ENCODE measurements at regions not wholly inside any gene's neighbourhood (a gene's known extent, or its start where the extent isn't known, plus 50 kb on each side); places are given as distances from the start of the nearest gene placed in this dataset.
"Not testable (repeated sequence)": the region's sequence is repeated elsewhere in the genome, so short reads cannot be mapped to it uniquely, and the experiment has no call there.

DNA sequence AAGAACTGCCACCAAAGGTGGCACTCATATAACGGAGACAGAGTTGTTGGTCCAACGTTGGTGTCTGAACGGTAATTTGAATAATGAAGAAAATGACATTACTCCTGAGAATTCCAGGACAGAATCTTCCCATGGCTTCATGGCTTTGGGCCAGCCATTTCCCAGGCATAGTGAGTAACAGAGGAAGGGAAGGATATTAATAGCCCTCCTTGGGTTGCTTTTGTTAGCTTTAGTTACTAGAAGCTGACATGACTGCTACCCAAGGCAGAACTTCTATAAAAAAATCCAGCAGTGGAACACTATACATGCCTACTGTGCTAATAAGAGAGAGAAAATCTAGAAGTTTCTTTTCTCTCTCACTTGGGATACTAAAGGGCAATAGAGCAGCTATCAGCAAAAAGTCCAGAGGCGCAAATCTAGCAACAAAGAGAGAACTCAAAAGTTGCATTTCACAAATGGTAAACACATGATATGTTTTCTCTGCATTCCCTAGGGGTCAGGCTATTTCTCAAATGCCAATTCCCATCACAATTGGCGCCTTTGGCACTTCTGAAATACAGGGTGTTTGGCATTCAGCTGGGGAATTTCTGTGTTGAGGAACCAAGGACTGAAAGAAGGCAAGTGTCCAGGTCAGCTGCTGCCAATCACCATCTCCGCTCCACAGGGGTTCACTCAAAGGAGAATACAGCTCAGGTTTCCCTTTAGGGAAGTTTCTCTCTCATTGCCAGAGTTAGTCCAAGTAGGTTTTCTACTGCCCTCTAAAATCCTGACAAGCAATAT lies 160.8 kb upstream of the KYNU start:
- no peaks in the 10 kb centered on the region for H3K27me3 Mint-ChIP-seq
- no peaks in the 10 kb centered on the region for H3K4me1 Mint-ChIP-seq
- H3K4me3 Mint-ChIP-seq = no peak overlapping the region
- DNase-seq = no peak
- H3K27ac Mint-ChIP-seq = no peak overlapping the region
- no peaks in the 10 kb centered on the region for H3K36me3 Mint-ChIP-seq (ENCODE audit: low read depth)
- intact Hi-C loops (cut with micrococcal nuclease) = no loop called here
- no peaks in the 10 kb centered on the region for H3K9me3 Mint-ChIP-seq

GRCh38 chr2:142714600-142714999 lies 162.9 kb upstream of the KYNU start:
- no peak overlapping the region for H3K27ac Mint-ChIP-seq
- no peaks in the 10 kb centered on the region for H3K27me3 Mint-ChIP-seq
- H3K9me3 Mint-ChIP-seq = no peaks in the 10 kb centered on the region
- H3K4me1 Mint-ChIP-seq = no peaks in the 10 kb centered on the region
- no peaks in the 10 kb centered on the region for H3K36me3 Mint-ChIP-seq (ENCODE audit: low read depth)
- DNase-seq = no peak
- intact Hi-C loops (cut with micrococcal nuclease) = no loop called here
- no peak overlapping the region for H3K4me3 Mint-ChIP-seq

DNA sequence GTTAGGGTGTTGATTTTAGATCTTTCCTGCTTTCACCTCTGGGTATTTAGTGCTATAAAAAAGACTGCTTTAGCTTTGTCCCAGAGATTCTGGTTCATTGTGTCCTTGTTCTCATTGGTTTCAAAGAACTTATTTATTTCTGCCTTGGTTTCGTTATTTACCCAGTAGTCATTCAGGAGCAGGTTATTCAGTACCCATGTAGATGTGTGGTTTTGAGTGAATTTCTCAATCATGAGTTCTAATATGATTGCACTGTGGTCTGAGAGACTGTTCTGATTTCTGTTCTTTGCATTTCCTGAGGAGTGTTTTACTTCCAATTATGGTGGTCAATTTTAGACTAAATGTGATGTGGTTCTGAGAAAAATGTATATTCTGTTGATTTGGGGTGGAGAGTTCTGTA lies 167.1 kb upstream of the KYNU start:
- H3K9me3 Mint-ChIP-seq = no peaks in the 10 kb centered on the region
- no peak overlapping the region for H3K4me3 Mint-ChIP-seq
- no peak for DNase-seq
- no peaks in the 10 kb centered on the region for H3K27me3 Mint-ChIP-seq
- no peaks in the 10 kb centered on the region for H3K4me1 Mint-ChIP-seq
- H3K36me3 Mint-ChIP-seq (ENCODE audit: low read depth) = no peaks in the 10 kb centered on the region
- intact Hi-C loops (cut with micrococcal nuclease) = no loop called here
- H3K27ac Mint-ChIP-seq = no peak overlapping the region

DNA sequence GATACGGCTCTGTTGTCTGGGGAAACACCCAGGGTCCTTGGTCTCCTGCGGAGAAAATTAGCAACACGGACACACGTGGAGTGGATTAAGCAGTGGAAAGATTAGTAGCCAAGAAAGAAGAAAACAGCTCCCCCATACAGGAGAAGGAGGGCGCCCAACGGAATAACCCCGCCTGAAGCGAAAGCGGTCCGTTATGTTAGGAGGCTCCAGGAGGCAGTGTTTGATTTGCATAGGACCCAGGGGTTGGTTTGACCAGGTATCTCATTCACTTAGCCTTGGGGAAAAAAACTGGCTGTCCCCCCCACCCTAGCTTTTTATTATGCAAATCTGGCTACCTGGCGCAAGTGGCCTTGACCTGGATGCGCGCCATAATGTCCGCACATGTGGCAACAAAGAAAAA lies 170.1 kb upstream of the KYNU start:
- peaks cover 3% of the 10 kb centered on the region for H3K9me3 Mint-ChIP-seq
- intact Hi-C loops (cut with micrococcal nuclease) = no loop called here
- no peak overlapping the region for H3K27ac Mint-ChIP-seq
- H3K4me3 Mint-ChIP-seq = no peak overlapping the region
- no peaks in the 10 kb centered on the region for H3K36me3 Mint-ChIP-seq (ENCODE audit: low read depth)
- no peaks in the 10 kb centered on the region for H3K4me1 Mint-ChIP-seq
- no peak for DNase-seq
- no peaks in the 10 kb centered on the region for H3K27me3 Mint-ChIP-seq

- intact Hi-C loops (cut with micrococcal nuclease); H3K9me3 Mint-ChIP-seq; H3K27me3 Mint-ChIP-seq; DNase-seq; H3K4me1 Mint-ChIP-seq; H3K27ac Mint-ChIP-seq; H3K36me3 Mint-ChIP-seq (ENCODE audit: low read depth); H3K4me3 Mint-ChIP-seq: not testable (repeated sequence)
Measured at GRCh38 chr2:142702397-142702796, 175.1 kb upstream of the KYNU start.

GRCh38 chr2:142695350-142696257 lies 181.9 kb upstream of the KYNU start:
- intact Hi-C loops (cut with micrococcal nuclease); H3K4me1 Mint-ChIP-seq: not testable (repeated sequence)

GRCh38 chr2:142694282-142694681 lies 183.2 kb upstream of the KYNU start:
- DNase-seq = no peak
- Mint-ChIP-seq H3K27me3 (no peaks in the 10 kb centered on the region), H3K4me1 (no peaks in the 10 kb centered on the region), H3K9me3 (no peaks in the 10 kb centered on the region), H3K27ac (no peak overlapping the region), H3K36me3 (ENCODE audit: low read depth) (no peaks in the 10 kb centered on the region), H3K4me3 (no peak overlapping the region)
- intact Hi-C loops (cut with micrococcal nuclease) = no loop called here

More at GRCh38 chr2:142695350-142696257, 181.9 kb upstream of the KYNU start:
- not testable (repeated sequence) for H3K4me3 Mint-ChIP-seq; H3K27ac Mint-ChIP-seq; H3K9me3 Mint-ChIP-seq; H3K36me3 Mint-ChIP-seq (ENCODE audit: low read depth); H3K27me3 Mint-ChIP-seq; DNase-seq

DNA sequence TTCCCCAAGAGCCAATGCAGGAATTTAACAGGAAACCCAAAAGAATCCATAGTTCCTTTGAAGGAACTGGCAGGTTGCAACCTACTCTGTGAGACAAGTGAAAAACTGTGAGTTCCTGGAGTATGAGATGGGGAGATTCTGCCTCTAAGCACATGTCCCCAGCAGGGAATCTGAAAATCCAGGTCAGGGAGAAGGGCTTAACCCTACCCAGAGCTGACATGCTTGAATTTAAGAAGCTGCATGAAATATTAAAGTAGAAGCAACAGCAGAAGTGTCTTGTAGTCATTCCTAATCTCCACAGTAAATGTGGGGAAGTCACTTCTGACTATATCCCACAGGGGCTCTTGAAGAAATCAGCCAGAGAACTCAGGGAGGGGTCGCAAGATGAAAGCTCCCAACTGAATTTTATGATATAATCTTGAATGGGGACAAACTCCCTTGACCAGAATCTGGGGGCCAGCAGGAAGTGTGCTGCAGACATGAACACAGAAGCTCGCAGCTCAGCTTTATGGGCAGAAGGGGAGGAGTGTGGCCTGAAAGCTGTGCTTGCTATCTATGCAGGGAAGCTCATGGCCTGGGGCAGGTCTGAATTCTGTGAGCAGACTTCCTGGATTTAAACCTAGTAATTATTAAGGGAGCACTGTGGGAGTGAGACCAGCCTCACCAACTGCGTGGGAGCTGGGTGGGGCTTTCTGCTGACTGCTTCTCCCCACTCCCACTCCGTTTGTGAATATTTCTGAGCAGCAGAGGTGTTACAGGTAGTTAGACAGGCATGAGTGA lies 184.1 kb upstream of the KYNU start:
- intact Hi-C loops (cut with micrococcal nuclease) = no loop called here
- no peaks in the 10 kb centered on the region for H3K4me1 Mint-ChIP-seq
- H3K36me3 Mint-ChIP-seq (ENCODE audit: low read depth) = no peaks in the 10 kb centered on the region
- DNase-seq = no peak
- no peaks in the 10 kb centered on the region for H3K27me3 Mint-ChIP-seq
- H3K4me3 Mint-ChIP-seq = no peak overlapping the region
- no peak overlapping the region for H3K27ac Mint-ChIP-seq
- H3K9me3 Mint-ChIP-seq = no peaks in the 10 kb centered on the region

GRCh38 chr2:142688856-142689605 lies 188.4 kb upstream of the KYNU start:
- intact Hi-C loops (cut with micrococcal nuclease) = no loop called here

GRCh38 chr2:142687509-142687908 lies 190.0 kb upstream of the KYNU start:
- DNase-seq = no peak
- Mint-ChIP-seq H3K27ac (no peak overlapping the region), H3K9me3 (no peaks in the 10 kb centered on the region), H3K4me1 (no peaks in the 10 kb centered on the region), H3K4me3 (no peak overlapping the region), H3K36me3 (ENCODE audit: low read depth) (no peaks in the 10 kb centered on the region), H3K27me3 (no peaks in the 10 kb centered on the region)
- intact Hi-C loops (cut with micrococcal nuclease) = no loop called here

More at GRCh38 chr2:142688856-142689605, 188.4 kb upstream of the KYNU start:
- Mint-ChIP-seq H3K9me3 (no peaks in the 10 kb centered on the region), H3K27me3 (no peaks in the 10 kb centered on the region), H3K4me3 (no peak overlapping the region), H3K36me3 (ENCODE audit: low read depth) (no peaks in the 10 kb centered on the region), H3K27ac (no peak overlapping the region), H3K4me1 (no peaks in the 10 kb centered on the region)
- no peak for DNase-seq

GRCh38 chr2:142687075-142687474 lies 190.4 kb upstream of the KYNU start:
- Mint-ChIP-seq H3K9me3 (no peaks in the 10 kb centered on the region), H3K27me3 (no peaks in the 10 kb centered on the region), H3K36me3 (ENCODE audit: low read depth) (no peaks in the 10 kb centered on the region), H3K4me1 (no peaks in the 10 kb centered on the region), H3K27ac (no peak overlapping the region), H3K4me3 (no peak overlapping the region)
- DNase-seq = no peak
- intact Hi-C loops (cut with micrococcal nuclease) = no loop called here

GRCh38 chr2:142684667-142685066 lies 192.8 kb upstream of the KYNU start:
- Mint-ChIP-seq H3K4me1 (no peaks in the 10 kb centered on the region), H3K27ac (no peak overlapping the region), H3K36me3 (ENCODE audit: low read depth) (no peaks in the 10 kb centered on the region), H3K4me3 (no peak overlapping the region), H3K9me3 (no peaks in the 10 kb centered on the region), H3K27me3 (no peaks in the 10 kb centered on the region)
- intact Hi-C loops (cut with micrococcal nuclease) = no loop called here
- DNase-seq = no peak

DNA sequence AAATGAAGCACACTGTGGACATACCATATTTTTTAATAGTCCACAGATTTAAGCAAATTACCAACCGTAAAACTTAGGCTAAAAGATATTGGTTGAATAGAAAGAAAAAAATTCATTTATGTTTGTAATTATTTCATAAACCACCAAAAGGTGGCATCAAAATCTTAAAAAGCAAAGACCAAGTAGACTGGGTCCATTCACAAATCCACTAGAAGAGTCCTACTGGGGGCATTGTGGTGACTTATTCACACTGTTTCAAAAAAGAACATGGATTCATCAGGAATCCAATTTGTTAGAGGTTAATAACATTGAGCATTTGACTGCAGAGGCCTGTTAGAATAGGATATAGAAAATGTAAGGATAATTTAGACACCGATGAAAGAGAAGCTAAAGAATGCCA lies 194.9 kb upstream of the KYNU start:
- intact Hi-C loops (cut with micrococcal nuclease) = no loop called here

More for the DNA sequence above, 194.9 kb upstream of the KYNU start:
- no peak for DNase-seq
- H3K4me1 Mint-ChIP-seq = no peaks in the 10 kb centered on the region
- H3K36me3 Mint-ChIP-seq (ENCODE audit: low read depth) = no peaks in the 10 kb centered on the region
- no peak overlapping the region for H3K27ac Mint-ChIP-seq
- no peak overlapping the region for H3K4me3 Mint-ChIP-seq
- no peaks in the 10 kb centered on the region for H3K9me3 Mint-ChIP-seq
- H3K27me3 Mint-ChIP-seq = no peaks in the 10 kb centered on the region
